Activated CD4-positive, CD25-positive, alpha-beta regulatory T cell treated with anti-CD3 and anti-CD28 coated beads, Interleukin-2, amount 50 U/mL, for 24 hours (primary cell): ENCODE measurements at regions not wholly inside any gene's neighbourhood (a gene's known extent, or its start where the extent isn't known, plus 50 kb on each side); places are given as distances from the start of the nearest gene placed in this dataset.
"Not testable (repeated sequence)": the region's sequence is repeated elsewhere in the genome, so short reads cannot be mapped to it uniquely, and the experiment has no call there.

Source experiments
- ATAC-seq, 2 donors: fragments of 150-1000 bp; cut with Tn5 transposase; one replicate each; pipeline ENCODE4 v1.10.0; 2021; ENCODE audit warnings: mild to moderate bottlenecking in 1 of 2, moderate library complexity in 1 of 2

DNA sequence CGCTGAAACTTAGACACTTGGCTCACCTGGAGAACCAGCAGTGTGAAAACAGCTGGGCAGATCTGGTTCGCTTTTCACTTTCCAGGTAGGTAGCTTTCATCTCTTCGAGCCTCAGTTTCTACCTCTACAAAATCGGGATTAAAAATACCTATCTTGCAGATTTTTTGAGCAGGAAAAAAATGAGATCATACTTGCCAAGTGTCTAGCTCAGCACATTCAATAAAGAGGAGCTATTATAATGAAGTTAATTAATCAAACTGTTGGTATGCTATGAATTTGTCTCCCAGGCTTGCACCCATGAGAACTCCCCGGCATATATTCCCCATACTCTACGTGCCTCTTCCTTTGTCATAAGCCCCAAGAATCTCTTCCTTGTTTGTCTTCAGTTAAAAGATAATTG lies 158.6 kb upstream of the LDB2 start:
- ATAC-seq, result no peak

DNA sequence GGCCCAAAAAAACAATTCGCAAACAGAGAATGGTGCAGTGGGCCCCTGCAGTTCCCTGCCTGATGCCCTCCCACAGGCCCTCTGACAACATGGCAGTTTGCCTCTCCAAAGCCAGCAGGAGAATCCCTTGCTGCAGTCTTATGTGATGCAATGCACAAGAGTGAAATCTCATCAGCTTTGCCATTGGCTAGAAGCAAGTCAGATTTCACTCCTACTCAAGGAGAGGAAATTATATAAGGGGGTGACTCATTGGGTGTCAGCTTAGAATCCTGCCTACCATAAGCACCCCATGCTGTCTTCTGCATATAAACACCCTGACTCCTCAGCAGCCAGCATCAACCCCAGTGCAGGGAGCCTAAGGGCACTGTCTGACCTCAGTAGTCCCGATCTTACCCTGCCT lies 157.3 kb upstream of the LDB2 start:
- ATAC-seq, result no peak

DNA sequence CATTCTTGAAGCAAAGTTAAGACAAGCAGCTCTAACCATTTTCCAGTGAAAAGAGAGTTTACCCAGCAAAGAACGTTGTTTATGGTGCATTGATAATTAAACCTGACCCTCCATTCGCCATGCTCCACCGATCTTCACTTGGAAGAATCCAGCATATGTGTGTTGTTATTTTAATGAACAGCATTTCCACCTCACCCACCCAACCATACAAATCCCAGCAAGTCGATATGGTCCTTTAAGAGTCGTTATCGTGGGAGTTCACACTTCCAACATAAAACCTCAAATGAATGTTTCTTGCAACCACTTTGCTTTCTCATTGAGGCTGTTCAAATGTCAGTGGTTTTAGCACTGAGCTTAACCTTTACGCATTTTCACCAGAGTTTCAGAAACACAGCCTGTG lies 147.4 kb upstream of the LDB2 start:
- ATAC-seq, result no peak

DNA sequence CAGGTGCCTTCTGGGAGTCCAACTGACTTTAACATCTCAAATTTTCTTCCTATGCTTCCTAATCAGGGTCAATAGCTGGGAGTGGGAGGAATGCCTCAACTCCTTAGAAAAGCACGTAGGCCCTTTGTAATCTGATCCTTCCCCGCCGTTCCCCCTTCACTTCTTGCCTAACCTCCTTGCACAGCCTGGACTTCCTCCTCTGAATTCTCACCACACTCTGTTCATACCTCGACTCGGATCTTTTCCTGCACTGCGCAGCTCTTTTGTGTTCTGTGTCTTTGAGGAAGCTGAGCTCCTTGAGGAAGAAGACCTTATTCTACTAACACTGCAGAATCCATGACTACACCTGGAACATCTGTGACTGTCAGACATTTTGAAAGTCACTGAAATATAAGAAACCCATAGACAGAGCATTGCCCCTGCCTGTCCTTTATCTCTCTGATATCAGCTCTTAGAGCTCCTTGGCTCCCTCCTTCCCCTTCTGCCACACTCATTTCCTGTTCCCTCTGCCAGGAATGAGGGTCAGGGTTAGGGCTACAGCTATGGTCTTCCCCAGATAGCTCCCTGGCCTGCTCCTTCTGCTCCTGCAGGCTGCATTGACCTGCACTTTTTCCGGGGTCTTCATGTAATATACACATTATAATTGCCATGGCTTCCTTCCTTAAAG lies 140.2 kb upstream of the LDB2 start:
- no peak for ATAC-seq

DNA sequence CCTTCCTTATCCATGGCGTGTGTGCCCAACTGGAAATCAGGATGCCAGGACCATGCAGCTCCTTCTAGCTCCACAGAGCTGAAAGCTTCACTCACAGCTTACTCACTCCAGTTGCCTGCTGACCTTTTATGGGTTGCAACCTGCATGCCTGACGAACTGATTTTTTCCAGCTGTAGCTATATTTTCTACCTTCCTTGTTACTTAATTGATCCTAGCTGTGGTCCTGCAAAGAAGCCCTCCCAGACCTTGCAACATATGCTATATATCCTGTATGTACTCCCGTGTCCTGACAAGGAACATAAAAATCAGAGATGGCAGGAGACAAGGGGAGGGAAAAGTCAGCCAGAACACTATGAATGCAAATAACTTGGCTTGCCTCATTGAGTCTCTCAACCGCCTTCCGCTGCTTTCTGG lies 135.3 kb upstream of the LDB2 start:
- no peak for ATAC-seq

DNA sequence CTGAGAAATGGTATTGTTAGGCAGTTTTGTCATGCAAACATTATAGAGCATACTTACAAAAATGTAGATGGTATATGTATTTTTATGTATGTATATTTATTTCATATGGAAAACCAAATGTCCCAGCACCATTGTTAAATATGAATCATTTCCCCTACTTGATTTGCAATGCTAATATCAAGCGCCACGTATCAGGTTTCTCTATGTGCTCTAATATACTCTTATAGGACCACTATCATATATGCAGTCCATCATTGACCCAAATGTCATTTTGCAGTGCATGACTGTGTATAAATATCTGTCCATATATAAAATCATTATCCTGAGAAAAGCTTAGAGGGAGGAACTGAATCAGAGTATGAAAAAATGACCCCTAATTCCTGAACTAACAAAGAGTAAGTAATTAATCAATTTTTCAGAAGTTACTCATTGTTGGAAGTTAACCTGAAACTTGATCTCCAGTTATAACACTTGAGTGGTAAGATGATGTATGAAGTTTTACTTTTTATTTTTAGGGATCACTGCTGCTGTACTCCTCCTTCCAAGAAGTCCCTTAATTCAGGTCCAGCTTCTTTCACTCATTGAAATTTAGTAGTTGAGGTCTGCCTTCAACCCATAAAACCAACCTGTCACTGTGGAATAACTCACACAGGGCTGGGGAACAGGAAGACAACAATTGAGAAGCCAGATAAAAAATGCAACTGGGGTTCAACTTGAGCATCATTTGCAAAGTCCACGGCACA lies 134.8 kb upstream of the LDB2 start:
- ATAC-seq, result no peak

DNA sequence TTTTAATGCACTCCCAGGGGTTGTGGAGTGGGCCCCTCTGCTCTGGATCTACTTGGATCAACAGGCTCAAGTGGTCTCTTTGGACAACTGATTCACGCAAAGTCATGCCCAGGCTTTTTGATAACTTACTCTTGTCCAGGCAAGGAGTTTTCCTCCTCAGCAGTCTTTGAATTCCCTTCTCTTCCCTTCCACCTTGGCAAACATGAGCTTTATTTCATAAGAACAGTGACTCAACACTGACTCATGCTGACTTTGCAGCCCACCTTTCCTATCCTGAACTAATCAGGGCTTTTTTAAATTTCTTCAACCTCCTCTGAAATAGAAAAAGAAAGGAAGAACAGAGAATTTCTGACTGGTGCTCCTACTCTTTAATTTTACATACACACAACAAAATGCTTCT lies 132.1 kb upstream of the LDB2 start:
- no peak for ATAC-seq

DNA sequence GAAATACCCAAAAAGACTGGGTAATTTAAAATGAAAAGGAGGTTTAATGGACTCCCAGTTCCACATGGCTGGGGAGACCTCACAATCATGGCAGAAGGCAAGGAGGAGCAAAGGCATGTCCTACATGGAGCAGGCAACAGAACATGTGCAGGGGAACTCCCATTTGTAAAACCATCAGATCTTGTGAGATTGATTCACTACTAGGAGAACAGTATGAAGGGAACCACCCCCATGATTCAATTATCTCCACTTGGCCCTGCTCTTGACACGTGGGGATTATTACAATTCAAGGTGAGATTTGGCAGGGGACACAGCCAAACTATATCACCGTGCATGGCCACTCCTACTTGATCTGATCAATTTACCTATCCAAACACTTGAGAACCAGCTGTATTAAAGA lies 131.5 kb upstream of the LDB2 start:
- no peak for ATAC-seq

DNA sequence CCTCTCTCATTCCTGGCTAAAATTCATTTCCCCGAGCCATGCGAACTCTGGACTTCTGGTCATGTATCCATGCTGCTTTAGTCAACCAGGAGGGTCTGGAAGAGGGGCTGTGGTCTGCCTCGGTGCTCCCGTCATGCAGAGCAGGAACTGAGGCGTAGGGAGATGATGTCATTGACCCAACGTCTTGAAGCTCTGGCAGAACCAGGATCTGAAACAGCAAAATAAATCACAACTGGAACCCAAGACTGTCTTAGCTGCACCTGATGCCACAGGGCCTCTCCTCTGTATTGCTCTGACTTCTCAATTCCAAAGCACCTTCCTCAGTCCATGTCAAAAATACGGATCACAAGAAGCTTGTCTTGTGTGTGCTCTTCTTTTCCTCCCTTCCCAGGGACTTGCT lies 131.0 kb upstream of the LDB2 start:
- no peak for ATAC-seq

DNA sequence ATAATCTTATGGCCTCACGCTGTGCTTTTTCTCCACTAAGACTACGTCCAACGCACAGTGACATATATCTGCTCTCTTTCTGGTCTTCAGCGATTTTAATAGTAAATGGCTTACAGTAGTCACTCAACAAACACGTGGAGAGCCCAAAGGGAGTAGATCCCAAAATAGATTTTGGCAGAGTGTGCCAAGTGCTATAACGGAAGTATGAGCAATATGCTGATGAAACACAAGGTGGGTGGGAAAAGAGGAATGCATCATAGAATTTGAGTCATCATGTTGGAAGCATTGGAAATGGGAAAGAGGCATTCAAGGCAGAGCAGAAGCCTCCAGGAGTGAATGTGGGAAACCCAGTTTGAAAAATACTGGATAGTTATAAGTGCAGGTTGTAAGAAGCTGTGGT lies 129.1 kb upstream of the LDB2 start:
- ATAC-seq, result no peak

DNA sequence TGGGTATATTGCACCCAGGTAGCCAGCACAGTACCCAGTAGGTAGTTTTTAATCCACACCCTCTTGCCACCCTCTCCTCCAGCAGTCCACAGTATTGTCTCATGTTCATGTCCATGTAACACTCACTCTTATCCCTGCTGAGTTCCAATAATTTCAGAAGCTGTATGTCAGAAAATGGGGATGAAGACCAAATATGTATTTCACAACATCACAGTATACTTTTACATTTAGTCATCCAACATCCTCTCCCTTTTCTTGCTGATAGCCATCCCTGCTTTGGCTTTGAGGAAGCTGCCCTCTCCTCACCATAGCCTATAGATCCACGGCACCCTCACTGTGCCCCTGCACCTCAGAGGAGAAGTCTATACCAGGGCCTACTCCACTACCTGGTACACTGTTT lies 126.0 kb upstream of the LDB2 start:
- no peak for ATAC-seq

DNA sequence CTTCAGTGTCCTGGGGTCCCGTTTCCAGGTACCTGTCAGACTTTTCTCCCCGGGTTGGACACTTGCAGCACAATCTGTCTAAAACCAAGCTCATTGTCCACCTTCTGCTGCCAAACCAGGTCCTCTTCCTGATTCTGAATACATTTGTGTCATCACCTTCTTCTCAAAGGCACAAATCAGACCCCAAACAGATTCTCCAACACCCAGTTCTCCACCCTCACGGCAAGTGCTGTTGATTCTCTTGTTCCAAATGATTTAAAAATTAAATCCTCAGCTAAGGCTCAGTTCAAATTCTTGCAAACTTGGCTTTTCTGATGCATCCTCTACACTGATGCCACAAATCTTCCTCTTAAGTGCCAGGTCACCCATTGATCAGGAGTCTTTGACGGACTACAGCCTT lies 122.5 kb upstream of the LDB2 start:
- no peak for ATAC-seq

DNA sequence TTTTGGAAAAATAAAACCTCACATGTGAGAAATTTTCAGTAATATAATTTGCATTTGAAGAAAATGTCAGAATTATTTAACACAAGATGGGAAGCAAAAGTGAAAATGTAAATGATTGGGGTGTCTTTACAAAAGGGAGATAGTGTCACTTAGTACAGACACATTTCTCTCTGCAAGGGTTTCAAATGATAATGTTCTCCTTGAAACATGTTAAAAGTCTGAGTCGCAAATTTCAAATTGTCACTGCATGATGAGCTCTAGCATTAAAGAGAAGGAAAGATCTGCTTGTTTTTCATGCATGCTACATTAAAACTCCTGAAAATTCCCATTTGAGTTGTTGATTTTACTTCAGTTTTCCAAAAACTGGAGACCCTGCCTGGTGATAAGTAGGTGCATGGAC lies 122.0 kb upstream of the LDB2 start:
- ATAC-seq, result no peak

DNA sequence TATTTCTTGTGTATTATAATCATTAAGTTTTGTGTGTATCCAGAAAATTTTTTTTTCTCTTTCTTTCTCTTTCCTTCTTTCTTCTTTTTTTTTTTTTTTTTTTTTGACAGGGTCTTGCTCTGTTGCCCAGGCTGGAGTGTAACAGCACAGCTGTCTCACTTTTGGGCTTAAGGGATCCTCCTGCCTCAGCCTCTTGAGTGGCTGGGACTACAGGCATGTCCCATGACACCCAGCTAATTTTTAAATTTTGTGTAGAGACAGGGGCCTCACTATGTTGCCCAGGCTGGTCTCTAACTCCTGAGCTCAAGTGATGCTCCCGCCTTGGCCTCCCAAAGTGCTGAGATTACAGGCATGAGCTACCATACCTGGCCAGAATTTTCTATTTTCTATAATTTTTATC lies 120.2 kb upstream of the LDB2 start:
- ATAC-seq, result not testable (repeated sequence)

DNA sequence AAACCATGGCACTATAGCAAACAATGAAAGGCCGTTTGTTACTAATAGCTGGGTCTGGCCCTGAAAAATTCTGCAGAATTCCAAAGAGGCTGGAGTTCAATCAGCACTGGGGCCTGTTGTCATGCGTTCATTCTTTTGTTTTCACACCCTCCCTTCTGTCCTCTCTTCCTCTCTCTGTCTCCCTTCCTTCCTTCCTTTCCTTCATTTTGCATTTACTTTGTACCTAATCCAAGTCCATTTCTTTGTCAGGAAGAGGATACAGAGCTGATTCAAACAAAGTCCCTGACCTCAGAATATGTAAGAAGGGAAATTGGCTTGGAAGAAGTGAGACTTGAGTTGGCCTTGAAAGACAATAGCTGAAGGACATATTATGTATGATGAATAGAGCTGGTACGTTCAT lies 119.6 kb upstream of the LDB2 start:
- no peak for ATAC-seq

DNA sequence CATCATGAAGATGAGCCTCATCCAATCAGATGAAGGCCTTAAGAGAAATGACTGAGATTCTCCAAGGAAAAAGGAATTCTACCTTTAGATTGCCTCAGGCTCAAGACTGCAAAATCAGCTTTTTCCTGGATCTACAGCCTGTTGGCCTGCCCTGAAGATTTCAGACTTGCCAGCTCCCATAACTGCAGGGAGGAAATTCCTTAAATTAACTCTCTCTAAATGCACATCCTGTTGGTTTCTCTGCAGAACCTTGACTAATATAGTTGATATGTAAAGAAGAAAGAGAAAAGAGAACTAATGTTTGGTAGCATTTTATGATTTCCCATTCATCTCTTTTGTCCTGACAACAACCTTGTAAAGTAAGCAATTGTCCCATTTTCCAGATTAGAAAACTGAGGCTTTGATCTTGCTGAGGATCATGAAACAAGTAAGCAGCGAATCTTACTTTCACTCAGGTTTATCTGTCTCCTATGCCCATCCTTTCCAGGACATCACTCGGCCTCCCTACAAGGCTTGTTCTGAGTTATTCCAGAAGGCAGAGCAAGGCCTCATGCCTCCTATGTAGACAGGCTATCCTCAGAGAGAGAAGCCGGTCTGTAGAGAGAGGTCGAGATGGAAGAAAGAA lies 115.0 kb upstream of the LDB2 start:
- ATAC-seq, result no peak

DNA sequence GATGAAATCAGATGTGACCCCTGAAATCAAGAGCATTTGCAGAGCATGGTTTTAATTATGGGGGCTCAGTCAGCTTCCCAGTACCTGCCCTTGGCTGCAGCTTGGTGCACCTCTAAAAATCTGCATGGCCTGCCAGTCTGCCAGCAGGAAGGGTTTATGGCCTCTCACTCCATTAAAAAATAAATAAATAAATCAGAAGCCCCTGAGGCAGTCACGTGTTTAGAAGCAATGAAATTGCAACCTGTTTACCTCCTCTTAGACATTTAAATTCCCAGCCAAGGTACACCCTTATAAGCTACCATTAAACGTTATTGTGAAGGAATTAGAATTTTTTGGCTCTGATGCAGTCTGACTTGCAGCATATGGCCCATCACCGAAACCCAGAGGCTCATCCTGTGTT lies 114.0 kb upstream of the LDB2 start:
- ATAC-seq, result no peak

DNA sequence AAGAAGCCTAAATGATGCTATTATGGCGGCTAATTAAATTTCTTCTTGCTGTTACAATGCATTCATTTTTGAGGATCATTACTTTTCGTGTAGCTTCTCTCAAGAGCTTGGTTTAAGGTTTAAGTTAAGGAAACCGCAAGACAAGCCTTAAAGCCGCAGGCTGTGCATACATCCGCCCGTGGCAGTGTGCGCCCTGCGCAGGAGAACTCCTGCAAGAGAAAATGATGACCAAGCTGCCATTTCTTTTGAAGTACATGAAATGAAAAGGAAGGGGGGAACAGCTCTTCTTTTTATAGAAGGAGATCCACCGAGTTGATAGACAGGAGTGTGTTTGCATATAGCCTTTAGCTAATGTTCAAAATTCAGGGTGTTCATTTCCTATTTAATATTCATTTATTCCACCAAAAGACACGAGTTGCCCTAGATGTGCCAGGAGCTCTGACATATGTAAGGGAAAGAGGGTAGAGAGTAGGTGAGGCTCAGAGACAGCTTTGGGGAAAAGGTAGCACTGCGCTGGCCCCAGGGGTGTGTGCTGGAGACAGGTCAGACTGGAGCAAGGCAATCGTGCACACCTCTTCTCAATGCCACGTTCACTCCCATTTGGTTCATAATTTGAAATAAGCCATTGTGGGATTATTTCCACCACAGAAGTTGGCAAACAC lies 112.1 kb upstream of the LDB2 start:
- no peak for ATAC-seq

DNA sequence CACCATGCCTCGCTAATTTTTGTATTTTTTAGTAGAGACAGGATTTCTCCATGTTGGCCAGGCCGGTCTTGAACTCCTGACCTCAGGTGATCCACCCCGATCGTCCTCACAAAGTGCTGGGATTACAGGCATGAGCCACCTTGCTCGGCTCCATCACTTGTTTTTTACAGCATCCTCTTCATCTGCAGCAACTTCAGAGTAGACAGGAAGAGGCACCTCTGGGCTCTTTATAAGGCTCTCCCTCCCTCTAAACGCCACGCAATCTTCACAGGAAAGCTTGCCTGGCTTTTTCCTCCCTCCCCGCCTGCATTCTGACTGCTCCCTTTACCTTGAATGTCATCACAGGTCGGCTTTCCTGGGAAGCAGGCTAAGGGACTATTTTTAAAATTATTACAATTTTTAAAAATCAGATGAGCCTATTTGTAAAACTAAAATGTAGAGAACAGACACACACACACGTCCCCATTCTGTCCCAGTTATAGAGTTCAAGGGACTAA lies 111.5 kb upstream of the LDB2 start:
- ATAC-seq, result no peak

DNA sequence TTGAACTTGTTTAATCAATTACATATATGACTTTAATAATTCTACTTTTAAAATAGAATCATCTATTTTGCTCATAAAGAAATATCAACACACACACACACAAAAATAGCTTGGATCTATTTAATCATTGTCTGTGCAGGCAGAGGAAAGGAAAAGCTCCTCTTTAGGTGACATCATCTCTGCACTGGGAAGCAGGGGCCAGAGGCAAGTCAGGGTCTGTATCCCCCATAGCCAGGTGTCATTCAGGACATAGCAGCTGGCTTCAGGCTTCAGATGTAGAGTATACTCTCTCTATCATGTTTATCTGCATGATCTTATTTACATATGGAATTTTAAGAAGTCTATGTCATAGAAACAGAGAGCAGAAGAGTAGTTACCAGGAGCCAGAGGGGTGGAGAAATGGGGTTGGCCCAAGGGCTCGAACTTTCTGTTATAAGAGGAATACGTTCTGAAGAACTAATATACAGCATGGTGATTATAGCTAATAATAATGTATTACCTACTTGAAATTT lies 110.4 kb upstream of the LDB2 start:
- ATAC-seq, result no peak

DNA sequence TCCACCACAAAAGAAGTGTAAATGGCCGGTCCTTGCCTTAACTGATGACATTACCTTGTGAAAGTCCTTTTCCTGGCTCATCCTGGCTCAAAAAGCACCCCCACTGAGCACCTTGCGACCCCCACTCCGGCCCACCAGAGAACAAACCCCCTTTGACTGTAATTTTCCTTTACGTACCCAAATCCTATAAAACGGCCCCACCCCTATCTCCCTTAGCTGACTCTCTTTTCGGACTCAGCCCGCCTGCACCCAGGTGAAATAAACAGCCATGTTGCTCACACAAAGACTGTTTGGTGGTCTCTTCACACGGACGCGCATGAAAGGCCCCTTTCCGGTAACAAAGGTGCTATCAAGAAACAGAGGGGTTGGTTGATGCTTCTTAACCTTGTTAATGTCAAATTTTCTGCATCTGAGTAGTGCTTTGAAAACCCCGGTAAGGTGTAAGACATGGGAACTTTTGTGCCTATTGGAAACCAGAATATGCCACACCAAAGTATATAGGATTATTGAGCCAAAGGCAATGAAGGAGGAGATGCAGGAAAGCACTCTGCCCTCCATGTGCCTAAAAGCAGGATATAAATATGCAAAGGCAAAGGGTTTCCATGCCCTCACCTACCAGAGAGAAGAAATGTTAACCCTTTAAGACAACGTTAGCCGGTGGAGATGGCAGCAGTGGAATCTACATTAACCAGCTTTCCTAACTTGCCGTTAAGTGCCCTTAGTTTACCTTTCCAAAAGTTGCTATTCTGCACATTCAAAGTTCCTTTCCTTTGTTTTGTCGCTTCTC lies 105.4 kb upstream of the LDB2 start:
- not testable (repeated sequence) for ATAC-seq

DNA sequence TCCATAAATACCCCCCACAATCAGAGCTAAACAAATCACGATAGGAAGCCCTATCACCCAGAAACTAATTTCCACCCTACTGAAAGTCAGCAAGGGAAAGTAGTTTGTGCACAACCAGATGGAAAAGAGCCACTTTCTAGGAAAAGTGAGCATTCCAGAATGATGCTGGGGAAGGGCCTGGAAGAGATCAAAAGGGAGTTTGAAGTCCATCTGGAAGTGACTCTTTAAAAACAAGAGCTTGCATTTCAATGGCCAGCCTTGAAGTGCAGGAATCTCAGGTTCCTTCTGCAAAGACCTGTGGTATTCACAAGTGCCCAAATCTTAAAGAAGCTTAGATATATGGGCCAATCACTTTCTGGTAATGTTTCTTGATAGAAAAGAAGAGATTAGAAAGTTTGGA lies 97.0 kb upstream of the LDB2 start:
- ATAC-seq, result no peak
